Activated CD4-positive, CD25-positive, alpha-beta regulatory T cell treated with anti-CD3 and anti-CD28 coated beads, Interleukin-2, amount 50 U/mL, for 16 hours (primary cell): ENCODE measurements at regions not wholly inside any gene's neighbourhood (a gene's known extent, or its start where the extent isn't known, plus 50 kb on each side); places are given as distances from the start of the nearest gene placed in this dataset.
"Not testable (repeated sequence)": the region's sequence is repeated elsewhere in the genome, so short reads cannot be mapped to it uniquely, and the experiment has no call there.

Experiments used
- DNase-seq: peaks from one replicate; pipeline ENCODE4 v3.0.0-alpha.2; 2020; ENCODE audit warnings: low read depth, low spot score

DNA sequence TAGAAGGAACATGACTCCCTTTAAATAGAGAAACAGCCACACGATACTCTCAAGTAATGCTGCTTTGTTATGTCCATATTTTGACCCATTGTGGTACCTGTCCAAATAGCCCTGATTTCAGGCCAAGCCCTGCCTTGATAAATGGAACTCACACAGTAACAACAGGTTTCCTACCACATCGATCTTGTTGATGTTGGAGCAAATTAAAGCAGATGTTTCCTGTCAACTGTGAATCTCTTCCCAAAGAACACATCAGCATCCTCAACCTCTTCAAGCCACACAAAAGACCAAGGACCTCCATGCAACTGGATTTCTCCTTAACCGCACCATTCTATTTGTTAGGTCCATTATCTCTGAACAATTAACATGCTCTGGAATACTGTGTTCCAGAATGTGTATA is 109.5 kb downstream of the FOXD4L6 start:
- not testable (repeated sequence) for DNase-seq

DNA sequence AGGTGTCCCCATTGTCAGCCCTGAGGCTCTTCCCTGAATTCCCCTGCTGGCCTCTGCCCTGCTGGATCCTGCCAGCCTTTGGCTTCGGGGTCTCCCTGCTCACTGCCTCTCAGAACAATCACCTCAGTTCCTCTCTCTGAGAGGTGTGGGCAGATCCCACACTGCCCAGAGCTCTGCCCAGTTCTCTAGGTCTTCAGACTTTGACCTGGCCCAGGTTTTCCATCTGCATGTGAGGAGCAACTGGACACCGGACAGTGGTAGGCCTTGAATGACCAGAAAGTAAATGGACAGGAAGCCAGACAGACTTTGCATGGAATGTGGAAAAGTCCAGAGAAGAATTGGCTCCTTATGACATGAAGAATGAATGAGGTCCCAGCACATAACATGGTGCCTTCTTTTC is 111.8 kb downstream of the FOXD4L6 start:
- not testable (repeated sequence) for DNase-seq

DNA sequence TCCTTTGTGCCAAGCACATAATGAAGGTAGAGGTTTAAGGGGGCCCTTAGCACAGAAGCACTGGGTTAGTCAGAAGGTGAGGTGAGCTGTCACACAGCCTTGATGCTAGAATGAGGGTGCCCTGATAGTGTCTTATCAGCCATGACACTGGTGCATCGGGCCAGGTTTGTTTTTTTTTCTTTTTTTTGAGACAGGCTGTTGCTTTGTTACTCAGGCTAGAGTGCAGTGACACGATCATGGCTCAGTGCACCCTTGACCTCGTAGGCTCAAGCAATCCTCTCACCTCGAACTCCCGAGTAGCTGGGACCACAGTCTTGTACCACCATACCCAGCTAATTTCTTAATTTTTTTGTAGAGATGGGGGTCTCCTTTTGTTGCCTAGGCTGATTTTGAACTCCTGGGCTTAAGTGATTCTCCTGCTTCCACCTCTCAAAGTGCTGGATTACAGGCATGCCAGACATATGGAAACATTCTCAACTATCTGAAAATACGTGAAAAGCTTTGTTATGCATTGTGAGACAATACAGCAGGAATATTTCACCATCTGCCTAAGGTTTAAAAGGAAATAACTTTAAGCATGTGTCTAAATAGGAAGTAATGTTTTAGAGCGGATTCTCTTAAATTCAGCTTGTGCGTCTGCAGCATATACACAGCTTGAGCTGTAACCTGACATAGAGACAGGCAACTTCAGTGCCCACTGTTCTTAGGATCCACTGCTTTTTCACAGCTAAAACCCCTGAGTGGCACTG is 128.4 kb downstream of the FOXD4L6 start:
- DNase-seq, result not testable (repeated sequence)

DNA sequence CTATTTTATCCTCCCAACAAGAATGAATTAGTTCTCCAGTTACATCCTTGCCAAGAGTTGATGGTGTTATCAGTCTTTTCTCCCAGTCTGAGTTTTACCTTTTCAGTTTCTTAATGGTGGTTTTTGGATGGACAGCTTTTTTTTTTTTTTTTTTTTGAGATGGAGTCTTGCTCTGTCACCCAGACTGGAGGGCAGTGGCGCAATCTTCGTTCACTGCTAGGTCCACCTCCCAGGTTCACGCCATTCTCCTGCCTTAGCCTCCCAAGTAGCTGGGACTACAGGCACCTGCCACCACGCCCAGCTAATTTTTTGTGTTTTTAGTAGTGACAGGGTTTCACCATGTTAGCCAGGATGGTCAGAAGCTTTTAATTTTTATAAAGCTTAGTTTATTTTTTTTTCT is 133.0 kb downstream of the FOXD4L6 start:
- not testable (repeated sequence) for DNase-seq

DNA sequence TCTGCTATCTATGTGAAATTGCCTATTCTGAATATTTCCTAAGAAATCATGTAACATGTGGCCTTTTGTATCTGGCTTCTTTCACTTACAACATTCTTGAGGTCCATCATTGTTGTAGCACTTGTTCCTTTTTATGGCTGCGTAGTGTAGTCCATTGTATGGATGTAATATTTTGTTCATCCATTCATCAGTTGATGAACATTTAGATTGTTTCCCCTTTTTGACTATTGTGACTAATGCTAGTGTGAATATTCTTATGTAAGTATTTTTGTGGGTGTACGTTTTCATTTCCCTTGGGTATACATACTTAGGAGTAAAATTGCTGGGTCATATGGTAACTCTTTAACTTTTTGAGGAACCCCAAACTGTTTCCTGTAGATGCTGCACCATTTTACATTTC is 134.6 kb downstream of the FOXD4L6 start:
- DNase-seq, result not testable (repeated sequence)

DNA sequence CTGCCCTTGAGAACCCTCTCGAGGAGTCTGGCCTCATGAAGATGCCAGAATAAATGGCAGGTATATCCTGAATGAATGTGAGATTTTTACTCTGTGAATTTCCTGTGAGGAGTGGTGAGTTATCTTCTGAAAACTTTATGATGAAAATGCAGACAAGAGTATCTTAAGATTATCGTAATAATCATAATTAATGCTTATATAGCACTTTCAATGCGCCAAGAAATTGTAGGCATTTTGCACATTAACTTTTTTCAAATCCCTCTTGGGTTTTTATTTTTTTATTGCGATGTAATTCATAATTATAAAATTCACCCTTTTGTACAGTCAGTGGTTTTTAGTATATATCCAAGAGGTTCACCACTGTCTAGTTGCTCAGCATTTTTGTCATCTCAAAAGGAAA is 135.1 kb downstream of the FOXD4L6 start:
- not testable (repeated sequence) for DNase-seq

DNA sequence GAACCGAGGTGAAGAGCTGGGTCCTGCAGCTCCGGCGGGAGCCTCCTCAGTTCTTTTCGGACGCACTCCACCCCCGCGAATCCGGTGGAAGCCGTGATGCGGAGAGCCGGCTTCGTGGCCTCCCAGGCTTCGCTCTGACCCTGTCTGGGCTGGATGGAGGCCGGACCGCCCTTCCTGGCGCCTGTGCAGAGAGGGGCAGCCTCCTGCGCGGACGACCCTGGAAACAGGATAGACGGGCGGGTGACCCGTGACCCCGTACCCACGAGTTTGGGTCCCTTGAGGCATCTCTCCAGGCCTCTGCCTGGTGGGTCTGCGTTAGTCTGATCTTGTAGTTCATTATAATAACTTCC is 136.0 kb downstream of the FOXD4L6 start:
- not testable (repeated sequence) for DNase-seq

DNA sequence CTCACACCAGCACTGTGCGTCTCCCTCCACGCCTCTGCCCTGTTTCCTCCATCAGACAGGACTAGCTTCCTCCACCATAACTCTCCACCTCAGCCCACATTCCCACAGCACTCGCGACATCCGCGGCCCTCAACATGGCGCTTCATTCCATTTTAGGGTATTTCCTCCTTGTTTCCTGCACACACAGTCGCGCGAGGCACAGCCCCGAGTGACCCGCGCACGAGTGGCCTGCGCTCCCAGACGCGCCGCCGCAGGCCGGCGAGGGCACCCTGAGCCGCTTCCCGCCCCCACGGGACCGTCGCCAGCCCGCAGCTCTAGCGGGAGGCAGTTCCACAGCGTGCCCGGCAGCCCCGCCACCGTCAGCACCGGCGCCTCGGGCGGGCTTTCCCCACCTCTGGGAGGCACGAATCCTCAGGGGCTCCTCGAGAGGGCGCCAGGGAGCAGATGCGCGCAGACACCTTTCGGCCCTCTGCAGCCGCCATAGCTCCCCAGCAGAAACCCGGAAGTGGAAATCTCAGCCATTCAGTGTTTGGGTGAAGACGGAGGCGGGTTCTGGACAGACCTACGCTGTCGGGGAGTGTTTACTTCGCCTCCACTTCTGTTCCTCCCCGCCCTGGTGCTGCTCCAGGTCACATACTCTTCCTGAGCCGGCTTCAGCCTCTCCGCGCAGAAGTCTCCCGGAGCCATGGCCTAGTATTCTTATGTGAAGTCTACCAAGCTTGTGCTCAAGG is 136.6 kb downstream of the FOXD4L6 start:
- peak; percentile 99 for DNase-seq

DNA sequence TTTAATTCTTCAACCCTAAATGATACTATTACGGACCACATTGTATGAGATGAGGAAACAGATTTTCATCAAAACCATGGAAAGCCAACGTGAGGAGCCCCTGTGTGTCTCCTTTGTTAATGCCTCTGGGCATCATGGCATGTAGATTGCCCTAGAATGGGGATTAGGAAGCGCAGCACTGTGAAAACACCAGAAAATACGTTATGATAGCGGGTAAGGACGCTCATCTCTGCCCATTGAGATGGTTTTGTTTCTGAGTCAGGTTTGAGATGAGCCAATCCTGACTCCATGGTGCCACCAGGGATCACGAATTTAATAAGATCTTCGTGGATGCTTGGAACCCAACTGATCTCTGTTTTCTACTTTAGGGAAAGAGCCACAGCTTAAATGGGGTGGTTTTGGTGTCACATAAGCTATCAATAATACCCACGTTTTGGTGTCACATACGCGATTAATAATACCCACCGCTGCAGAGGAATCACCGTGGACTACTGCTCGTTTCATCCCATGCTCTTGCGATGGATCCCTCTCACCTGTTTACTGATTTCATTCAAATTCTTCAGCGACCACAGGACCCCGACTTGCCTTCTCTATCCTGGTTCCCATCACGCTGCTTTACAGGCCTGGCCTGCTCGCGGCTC is 137.3 kb downstream of the FOXD4L6 start:
- not testable (repeated sequence) for DNase-seq

DNA sequence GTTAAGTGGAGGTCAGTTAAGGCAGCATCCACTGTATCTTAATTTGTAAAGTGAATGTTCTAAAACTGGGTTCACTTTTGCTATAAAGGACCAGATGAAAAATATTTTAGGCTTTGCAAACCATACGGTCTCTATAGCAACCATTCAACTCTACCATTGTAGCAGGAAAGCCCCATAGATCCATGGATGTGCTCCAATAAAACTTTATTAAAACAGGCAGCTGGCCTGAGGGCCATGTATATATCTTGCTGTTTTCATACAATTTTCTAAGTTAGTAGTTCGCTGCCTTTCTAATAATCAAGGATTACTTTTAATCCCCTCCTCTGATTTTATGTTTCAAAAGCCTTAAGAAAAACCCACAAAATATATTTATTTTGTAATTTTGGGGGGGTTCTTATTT is 142.1 kb downstream of the FOXD4L6 start:
- not testable (repeated sequence) for DNase-seq

DNA sequence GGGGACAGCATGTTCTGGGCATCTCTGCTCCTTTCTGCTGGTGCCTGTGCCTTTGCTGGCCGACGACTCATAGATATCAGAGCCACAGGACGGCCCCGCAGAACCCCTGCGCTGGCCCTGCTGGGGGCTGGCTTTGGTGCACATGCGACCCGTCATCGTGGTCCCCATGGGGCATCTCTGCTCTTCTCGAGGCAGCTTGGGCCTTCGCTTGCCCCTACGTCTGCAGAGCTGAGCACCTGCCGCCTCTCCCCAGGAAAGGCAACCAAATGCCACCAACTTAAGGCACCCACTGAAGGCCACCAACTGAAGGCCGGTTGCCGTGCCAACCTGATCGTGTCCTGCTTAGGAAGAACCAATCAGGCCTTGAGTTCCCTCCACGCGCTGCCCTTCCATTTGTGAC is 153.1 kb downstream of the FOXD4L6 start:
- DNase-seq, result not testable (repeated sequence)

DNA sequence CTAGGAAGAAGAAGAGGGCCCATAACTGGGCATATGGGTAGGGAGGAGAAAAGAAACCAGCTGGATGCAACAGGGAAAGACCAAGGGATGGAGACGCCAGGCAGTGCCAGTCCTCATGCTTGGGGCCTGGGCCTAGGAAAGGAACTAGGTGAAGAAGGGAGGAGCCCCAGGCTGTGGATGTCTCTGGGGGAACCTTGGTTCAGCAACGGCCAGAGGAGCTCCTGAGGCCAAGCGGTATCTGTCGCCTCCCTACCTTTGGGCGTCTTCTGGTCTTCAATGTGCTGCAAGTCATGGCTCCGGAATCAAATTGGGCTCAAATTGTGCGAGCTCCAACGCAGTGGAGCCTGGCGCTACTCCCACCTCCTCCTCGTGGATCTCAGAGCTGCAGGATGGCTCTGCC is 153.6 kb downstream of the FOXD4L6 start:
- DNase-seq, result not testable (repeated sequence)

DNA sequence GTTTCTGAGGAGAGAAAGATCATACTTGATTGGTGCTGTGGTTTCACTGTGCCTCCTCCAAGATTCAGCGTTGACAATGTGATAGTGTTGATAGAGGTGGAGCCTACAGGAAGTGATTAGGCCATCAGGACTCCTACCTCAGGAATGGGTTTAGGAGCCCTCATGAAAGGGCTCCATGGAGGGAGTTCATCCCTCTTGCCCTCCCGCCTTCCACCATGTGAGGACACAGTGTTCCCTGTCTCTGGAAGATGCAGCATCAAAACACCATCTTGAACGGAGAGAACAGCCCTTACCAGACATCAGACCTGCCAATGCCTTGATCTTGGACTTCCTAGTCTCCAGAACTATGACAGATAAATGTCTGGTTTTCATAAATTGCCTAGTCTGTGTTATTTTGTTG is 156.7 kb downstream of the FOXD4L6 start:
- not testable (repeated sequence) for DNase-seq

DNA sequence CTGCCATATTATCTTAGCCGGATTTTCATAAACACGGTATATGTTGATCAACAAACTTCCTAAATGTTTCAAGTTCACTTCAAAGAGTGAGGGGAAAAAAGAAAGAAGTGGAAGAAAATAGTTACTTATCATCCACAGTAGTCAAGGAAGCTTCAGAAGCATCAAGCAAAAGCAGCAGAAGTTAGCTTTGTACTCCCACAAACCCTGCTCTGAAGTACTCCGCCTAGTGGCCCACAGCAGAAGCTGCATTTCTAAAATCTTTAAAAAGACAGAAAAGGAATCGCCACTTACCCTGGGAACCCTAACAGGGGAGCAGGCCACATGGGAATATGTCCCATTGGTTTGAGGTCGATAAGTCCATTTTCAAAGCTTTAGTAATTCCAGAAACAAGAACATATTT is 158.1 kb downstream of the FOXD4L6 start:
- DNase-seq, result not testable (repeated sequence)

DNA sequence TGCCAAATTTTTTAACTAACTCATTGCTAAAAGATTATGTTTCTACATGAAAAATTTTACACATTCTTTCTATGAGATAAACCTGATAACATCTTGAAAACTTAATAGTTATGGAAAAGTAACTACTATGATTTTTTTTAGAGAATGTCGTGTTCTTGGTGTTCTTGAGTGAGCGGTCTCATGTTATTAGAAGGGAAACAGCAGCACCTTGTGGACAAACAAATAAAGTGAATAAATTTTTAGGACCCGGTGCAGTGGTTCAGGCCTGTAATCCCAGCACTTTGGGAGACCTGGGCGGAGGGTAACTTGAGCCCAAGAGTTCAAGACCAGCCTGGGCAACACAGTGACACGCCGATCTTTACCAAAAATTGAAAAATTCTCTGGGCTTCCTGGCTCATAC is 166.0 kb downstream of the FOXD4L6 start:
- not testable (repeated sequence) for DNase-seq

DNA sequence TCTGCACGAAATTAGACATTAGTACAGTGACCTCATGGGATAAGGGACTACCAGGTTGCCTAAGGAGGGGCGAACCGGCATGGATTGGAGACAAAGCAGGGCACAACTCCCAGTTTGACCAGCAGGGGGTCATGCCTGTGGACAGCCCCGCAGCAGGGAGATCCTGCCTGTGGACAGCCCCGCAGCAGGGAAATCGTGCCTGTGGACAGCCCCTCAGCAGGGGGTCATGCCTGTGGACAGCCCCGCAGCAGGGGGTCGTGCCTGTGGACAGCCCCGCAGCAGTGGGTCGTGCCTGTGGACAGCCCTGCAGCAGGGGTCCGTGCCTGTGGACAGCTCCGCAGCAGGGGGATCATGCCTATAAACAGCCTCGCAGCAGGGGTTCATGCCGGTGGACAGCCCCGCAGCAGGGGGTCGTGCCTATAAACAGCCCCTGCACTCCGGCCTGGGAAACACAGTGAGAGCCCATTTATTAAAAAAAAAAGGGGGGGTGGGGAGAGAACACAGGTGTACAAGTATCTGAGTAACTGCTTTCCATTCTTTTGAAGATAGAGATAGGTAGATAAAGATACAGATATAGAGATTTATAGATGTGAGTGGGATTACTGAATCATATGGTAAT is 176.5 kb downstream of the FOXD4L6 start:
- DNase-seq, result not testable (repeated sequence)

DNA sequence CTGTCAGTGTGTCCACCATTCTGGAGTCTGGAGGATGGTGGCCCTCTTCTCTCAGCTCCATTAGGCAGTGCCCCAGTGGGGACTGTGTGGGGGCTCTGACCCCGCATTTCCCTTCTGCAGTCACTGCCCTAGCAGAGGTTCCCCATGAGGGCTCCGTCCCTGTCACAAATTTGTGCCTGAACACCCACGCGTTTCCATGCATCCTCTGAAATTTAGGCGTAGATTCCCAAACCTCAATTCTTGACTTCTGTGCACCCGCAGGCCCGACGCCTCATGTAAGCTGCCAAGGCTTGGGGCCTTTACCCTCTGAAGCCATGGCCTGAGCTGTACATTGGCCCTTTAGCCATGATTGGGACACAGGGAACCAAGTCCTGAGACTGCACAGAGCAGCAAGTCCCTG is 182.3 kb downstream of the FOXD4L6 start:
- DNase-seq, result not testable (repeated sequence)

DNA sequence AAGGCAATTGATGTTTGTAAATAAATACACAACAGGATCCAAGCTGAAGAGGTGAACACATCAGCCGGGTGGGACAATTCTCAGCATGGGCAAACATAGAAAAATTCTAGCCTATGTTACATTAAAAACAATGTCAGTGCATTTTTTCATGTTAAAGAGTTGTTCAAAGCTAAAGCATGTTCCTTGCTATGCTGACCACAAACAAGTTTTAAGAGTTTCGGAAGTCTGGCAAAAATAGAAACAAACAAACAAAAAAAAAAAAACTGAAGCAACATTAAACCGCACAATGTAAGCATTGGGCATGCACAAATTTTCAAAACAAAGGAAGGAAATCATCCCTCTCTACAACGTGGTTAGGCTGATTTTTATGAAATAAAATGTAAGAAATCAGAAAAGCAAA is 185.8 kb downstream of the FOXD4L6 start:
- not testable (repeated sequence) for DNase-seq

DNA sequence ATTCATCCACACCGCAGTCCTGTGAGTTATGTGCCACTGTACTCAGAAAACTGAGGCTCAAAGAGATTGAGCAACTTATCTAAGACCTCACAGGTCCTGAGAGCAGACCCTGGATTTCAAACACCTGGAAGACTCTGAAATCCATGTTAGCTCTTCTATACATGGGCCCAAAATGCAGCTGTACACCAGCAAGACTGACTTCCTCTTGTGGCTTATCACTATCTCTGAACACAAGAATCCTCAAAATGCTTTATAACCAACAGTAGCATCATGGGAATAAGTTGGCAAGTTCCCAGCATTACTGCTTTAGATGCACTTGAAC is 188.6 kb downstream of the FOXD4L6 start:
- DNase-seq, result not testable (repeated sequence)

DNA sequence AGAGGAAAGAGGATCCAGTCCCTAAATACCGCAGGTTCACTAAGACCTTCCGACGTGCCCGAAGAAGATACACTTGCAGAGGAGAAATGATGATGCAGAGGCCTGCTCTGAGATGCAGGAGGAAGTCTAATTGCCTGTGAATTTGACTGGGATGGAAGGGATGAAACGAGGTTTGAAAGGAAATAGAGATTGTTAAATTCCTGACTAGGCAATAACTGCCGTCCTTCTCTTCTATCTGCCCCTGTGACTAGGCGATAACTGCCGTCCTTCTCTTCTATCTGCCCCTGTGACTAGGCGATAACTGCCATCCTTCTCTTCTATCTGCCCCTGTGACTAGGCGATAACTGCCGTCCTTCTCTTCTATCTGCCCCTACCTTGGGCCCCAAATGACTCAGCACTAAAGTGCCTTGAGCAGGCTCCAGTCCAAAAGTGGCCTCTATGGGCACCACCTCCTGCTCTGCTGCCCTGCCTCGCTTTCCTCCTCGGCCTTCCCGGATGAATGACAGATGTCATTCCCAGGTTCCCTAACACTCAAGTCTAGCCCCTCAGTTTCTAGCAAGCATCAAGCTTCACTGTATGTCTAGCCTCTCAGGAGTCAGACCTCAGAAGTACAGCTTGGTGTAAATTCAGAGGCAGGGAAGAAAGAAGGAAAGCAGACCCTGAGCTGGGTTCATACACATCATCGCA is 189.1 kb downstream of the FOXD4L6 start:
- not testable (repeated sequence) for DNase-seq

DNA sequence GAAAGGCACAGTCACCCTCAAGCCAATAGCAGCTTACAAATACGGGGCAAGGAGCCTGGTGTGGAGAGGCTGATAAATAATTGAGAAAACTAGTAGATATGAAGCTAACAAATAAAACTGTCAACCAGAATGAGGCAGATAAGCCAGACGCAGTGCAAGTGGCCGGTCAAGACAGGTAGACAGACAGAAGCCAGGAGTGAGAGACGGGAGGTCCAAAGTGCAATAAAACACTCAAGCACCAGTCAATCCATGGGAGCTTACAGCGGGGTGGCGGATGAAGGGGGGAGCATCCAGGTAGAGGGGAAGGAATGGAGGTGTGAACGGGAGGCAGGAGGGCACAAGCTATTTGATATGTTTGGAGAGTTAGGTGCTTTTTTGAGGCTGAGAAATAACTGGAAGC is 193.1 kb downstream of the FOXD4L6 start:
- no peak for DNase-seq

DNA sequence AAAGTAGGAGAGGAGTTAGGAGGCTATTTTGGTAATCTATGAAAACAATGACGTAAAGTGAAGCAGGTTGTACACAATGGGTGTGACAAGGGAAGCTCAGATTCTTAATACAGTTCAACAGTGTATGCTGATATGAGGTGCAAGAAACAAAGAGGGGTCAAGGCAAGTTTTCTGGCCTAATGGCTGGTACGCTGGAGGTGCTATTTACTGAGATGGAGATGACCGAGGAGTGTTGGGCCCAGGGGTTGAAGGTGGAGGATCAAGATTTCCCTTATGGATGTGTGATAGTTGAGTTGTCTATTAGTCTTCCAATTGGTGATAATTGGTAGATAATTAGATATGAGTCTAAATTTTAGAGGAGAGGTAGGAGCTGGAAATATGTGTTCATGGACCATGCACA is 194.0 kb downstream of the FOXD4L6 start:
- DNase-seq, result not testable (repeated sequence)
